ENCODE measurements at regions not wholly inside any gene's neighbourhood (a gene's known extent, or its start where the extent isn't known, plus 50 kb on each side); places are given as distances from the start of the nearest gene placed in this dataset.

DNA sequence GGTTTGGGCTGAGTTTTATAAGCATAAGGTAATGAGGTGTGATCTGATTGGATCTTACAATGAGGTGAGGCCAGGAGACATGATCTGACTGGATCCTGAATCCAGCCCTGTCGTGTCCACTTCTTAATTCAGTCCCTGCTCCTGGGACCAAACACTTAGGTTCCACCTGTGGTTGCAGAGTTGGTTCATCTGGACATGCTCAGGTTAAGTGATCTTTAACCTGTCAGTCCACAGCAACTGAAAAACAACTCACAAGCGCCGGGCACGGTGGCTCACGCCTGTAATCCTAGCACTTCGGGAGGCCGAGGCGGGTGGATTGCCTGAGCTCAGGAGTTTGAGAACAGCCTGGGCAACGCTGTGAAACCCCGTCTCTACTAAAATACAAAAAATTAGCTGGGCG, 679.3 kb upstream of the ALCAM start:
- intact Hi-C loops (cut with micrococcal nuclease), result no loop called here

DNA sequence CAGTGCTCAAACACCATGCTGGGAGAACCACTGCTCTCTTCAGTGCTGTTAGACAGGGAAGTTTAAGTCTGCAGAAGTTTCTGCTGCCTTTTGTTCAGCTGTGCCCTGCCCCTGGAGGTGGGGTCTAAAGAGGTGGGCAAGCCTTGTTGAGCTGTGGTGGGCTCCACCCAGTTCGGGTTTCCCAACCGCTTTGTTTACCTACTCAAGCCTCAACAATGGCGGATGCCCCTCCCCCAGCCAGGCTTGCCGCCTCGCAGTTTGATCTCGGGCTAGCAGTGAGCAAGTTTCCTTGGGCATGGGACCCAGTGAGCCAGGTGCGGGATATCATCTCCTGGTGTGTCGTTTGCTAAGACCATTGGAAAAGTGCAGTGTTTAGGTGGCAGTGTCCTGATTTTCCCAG, 670.2 kb upstream of the ALCAM start:
- intact Hi-C loops (cut with micrococcal nuclease), result no loop called here

DNA sequence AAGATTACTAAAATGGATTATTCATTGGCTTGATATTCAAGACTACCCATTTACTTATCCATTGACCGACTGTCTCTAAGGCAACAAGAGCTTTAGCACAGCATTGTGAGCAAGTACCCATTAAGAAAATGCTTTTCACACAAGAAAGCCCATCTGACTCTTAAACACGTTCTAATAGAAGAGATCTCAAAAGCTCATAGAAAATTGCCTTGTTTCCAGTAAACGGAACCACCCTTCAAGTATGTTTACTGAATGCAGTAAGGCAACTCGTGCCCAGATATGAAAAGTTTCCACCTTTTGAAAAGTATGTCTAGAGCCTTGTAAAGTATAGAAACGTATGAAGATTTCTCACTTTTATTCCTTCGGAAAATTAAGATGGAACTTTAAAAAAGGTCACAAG, 655.3 kb upstream of the ALCAM start:
- intact Hi-C loops (cut with micrococcal nuclease), result no loop called here

DNA sequence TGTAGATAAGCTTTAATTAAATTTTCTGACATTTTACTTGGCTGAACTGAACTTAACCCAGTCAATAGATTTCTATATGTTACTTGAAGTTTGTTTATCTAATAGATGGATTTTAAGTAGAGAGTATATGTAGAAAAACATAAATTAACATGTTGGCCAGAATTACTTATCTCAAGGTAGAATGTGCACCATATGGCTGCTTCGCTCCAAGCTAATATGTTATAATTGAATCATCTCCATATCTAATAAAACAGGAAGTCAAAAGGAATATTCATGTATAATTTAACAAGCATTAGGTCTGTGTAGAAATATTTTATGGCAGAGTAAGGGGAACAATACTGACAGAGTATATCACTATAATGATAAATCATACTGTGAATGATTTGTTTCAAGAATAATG, 650.7 kb upstream of the ALCAM start:
- intact Hi-C loops (cut with micrococcal nuclease), result no loop called here

DNA sequence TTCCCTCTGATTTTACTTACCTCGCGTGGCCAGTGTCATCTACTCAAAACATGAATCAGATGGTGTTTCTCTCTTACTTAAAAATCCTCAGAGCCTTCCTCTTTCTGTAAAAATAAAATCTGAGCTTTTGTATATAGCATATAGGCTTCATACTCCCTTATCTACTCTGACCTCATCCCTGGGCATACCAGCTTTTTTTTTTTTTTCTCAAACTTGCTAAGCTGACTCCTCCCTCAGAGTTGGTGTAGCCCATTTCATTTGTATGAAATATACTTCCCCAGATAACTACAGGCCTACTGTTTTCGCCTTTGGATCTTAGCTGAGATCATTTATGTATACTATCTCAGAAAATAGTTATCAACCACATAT, 648.9 kb upstream of the ALCAM start:
- intact Hi-C loops (cut with micrococcal nuclease), result no loop called here

DNA sequence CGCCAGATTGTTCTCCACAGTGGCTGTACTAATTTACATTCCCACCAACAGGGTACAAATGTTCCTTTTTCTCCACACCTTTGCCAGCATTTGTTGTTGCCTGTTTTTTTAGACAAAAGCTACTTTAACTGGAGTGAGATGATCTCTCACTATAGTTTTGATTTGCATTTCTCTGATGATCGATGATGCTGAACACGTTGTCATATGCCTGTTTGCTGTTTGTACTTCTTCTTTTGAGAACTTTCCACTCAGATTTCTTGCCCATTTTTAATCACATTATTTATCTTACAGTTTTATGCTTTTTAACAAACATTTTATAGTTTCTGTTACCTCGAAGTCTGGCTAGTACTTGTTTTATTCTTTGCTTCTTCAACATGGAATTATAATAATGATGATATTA, 643.7 kb upstream of the ALCAM start:
- intact Hi-C loops (cut with micrococcal nuclease), result no loop called here

DNA sequence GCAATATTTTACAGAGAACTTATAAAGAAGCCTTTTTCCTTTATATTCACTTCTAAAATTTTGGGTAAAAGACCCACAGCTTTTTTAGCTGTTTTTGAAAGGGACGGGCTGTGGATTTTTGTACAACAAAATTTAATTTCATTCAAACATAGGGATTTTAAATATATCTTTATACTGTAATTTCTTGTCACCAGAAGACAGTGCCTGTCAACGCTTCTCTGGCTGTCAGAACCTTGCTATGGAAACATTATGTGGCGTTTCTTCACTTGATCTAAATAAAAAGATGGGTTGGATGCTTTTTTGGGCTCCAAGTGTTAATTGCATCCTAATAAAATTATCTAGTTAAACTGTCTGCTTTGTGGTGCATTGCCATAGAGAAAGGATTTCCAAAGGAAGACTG, 635.6 kb upstream of the ALCAM start:
- intact Hi-C loops (cut with micrococcal nuclease), result no loop called here

DNA sequence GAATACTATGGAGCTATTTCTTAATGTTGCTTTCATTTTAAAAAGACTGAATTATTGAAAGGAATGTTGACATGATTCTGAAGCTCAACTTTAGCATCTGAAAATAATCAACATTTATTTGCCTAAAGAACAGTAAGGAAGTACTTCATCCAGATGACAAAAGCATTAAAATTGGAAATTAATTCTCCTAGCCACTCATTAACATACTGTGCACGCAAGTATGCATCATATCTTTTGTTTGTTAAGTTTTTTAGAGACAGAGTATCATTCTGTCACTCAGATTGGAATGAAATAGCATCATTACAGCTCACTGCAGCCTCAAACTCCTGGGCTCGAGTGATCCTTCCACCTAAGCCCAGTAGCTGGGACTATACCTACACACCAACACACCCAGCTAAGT, 632.1 kb upstream of the ALCAM start:
- intact Hi-C loops (cut with micrococcal nuclease), result no loop called here

DNA sequence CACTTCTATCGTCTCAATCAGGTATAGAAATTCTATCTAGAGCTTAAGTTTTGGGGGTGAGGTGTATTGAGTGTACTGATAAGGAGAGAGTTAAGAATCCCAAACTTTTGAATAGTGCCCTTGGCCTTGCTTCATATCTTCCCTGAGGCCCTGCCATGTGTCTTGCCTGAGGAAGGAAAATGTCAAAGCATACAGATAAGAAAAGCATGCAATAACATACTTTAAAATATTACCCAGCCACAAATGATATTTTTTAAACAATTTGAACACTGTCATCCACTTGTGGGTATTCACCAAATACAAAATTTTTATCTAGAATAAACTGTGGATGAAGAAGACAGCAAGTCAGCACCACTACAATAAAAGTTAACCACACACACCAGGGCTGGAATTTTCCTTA, 631.0 kb upstream of the ALCAM start:
- intact Hi-C loops (cut with micrococcal nuclease), result no loop called here

DNA sequence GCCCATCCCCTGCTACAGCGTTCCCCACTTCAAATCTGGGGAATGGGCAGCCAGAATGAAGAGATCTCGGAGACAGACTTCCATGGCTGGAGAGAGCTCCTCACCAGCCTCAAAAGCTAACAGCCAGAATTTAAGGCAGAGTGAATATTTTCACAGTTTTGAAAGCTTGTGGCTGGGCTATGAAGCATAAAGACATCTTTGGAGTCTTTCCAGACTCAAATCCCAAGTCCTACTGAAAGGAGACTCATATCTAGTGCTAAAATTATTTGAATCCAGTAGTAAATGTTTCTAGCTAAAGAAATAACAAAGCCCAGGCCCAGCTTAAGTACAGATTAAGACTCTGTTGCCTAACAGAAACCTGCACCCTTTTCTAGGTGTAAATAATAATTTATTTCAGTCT, 628.4 kb upstream of the ALCAM start:
- intact Hi-C loops (cut with micrococcal nuclease), result no loop called here

DNA sequence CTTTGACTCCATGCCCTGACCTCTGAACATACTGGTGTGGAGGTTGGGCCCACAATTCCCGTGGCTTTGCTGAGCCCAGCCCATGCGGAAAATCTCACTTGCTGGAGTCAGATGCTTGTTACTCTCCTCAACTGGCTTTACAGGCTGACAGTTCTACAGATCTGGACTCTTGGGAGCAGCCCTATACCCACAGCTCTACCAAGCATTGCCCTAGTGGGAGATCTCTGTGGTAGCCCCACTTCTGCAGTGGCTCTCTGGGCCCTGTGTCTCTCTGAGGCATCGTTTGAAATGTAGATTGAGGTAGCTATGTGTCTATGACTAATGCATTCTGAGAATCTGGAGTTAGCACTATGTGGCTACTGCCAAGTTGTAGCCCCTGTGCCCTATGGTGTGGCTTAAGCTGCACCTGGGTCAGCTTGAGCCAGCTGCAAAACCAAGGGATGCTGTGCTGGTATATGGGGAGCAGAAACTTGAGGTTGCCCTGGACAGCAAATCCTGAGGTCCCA, 625.8 kb upstream of the ALCAM start:
- intact Hi-C loops (cut with micrococcal nuclease), result no loop called here

DNA sequence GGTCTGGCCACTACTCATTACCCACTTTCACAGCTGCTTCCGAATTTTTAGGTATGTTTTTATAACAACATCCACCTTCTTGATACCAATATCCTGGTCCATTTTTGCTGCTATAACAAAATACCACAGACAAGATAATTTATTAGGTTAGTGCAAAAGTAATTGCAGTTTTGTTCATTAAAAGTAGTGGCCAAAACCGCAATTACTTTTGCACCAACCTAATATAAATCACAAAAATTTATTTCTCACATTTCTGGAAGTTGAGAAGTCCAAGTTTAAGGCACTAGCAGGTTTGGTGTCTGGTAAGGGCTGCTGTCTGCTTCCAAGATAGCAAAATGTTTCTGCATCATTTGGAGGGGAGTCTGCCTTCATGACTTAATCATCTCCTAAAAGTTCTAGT, 624.7 kb upstream of the ALCAM start:
- intact Hi-C loops (cut with micrococcal nuclease), result no loop called here

DNA sequence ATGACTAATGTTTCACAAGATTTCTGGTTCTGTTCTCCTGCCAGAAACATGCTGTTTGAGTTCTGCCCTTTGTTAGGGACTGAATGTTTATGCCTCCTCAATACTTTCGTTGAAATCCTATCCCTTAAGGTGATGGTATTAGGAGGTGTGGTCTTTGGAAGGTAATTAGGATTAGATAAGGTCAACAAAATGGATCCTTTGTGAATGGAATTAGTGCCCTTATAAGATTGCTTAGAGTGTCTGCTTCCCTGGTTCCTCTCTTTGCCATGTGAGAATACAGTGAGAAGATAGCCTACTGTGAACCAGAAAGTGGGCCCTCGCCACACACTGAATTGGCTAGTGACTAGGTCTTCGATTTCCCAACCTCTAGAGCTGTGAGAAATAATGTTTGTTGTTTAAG, 621.4 kb upstream of the ALCAM start:
- intact Hi-C loops (cut with micrococcal nuclease), result no loop called here

DNA sequence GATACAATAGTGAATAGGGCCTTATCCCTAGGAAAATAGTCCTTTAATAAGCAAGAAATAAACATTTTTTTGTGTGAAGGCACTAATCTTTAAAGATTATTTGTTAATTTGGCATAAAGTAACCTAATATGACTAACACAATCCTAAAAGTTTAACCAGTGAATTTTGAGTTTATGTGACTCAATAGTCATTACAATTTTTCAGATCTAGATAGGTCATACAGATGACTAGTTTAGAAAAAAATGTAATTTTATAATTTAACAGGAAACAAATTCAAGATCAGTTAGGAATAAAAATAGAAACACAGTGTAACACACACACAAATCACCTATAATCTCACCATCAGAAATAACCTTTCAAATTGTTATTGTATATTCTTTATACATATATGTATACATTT, 620.7 kb upstream of the ALCAM start:
- intact Hi-C loops (cut with micrococcal nuclease), result no loop called here

DNA sequence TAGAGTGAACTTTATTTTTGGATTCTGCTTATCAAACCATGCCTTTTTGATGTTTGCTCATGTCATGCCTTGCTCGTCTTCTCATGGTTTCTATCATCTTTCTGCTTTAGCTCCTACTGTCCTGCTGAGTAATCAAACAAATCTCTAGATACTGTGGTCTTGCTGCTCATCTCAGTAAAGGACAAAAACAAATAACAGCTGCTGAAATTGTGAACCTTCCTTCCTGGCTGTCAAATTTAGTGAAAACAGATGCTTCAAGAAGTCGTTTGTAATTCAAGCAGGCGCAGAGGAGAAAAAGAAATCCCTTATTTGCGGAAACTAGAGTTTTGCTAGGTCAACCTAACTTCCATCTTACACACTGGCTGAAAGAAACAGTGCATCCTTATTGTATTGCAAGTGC, 616.1 kb upstream of the ALCAM start:
- intact Hi-C loops (cut with micrococcal nuclease), result no loop called here

DNA sequence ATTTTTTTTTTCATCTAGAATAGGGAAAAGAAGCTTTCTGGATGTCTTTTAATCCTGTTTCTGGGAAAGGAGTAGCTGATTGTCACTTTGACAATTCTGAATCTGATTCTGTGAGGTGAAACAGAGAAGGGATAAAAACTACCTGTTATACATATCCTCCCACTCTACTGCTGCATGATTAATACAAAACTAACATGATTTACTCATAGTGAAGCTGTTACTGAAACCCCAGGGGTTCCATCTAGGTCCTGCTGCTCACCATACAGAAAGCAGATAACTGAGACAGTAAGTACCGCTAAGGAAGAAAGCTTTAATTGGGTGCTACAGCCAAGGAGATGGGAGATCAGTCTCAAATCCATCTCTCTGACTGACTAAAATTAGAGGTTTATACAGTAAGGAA, 610.9 kb upstream of the ALCAM start:
- intact Hi-C loops (cut with micrococcal nuclease), result no loop called here

DNA sequence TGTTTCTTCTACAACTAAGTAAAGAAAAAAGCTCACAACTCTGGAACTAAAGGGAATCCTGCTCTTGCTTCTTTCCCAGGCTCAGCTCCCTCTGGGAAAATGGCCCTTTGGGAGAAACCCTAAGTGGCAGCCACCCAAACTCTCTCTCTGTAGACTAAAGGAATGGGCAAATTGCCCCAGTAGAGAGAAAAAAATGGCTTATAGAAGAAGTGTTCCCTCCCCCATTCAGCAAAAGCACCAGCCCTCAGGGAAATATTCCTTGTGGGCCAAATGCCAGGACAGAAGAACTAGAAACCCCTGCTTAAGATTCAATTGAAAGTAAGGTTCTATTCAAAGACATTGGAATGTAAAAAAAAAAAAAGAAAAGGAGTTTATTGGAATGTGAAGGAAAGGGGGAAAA, 603.7 kb upstream of the ALCAM start:
- intact Hi-C loops (cut with micrococcal nuclease), result no loop called here

DNA sequence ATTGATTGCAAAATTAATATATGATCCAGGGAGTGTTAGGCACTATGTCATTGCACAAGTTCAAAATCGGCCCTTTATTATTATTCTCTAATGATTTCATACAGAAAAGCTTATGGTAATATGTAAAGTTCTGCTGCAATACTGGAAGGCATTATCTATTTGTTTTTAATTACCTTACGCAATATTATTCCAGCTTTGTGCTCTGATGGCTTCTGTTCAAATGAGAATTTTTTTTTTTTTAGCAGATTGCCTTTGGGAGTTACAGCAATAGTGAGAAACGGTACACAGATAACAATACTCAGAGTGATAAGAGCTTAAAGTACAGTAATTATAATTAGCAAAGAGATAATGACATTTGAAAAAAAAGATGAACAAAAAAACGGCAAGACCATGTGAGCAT, 602.2 kb upstream of the ALCAM start:
- intact Hi-C loops (cut with micrococcal nuclease), result no loop called here

DNA sequence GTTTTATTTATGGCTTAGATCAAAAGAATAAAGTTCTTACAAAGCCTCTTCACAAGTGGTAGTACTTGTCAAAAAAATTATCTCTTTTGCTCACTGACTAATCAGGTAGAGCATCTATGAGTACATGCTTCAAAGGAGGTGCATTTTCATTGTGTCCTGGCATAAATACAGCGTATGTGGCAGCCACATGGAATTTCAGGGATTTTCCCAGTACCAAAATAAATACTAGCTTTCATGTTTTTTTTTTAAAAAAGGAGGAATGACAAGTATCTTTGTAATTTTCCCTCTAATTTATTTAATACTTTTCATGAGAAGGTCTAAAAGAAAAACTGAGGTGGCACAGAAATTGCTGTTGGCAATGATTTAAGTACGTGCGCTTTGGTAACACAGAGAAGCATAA, 597.8 kb upstream of the ALCAM start:
- intact Hi-C loops (cut with micrococcal nuclease), result no loop called here

DNA sequence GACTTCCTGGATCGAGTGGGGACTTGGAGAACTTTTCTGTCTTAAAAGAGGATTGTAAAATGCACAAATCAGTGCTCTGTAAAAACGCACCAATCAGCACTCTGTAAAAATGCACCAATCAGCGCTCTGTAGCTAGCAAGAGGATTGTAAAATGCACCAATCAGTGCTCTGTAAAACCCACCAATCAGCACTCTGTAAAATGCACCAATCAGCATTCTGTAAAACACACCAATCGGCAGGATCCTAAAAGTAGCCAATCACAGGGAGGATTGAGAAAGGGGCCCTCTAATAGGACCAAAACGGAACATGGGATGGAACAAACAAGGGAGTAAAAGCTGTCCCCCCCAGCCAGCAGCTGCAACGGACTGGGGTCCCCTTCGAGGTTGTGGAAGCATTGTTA, 587.4 kb upstream of the ALCAM start:
- intact Hi-C loops (cut with micrococcal nuclease), result no loop called here

DNA sequence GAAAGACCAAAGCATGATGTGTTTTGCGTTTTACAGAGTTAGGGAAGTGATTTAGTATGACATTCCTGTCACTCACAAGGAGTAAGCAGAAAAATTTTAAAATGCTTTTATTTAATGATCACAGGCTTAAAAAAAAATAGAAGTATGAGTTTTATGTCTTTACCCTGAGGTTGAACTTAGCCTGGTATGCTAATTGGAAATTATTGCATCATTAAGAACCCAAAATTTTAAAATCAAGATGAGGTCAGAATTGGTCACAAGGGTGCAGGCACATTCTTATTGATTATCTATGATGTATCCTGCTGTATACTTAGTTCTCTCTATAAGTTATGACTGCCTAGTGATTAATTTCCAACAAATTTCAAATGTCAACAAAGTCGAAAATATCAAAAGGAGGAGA, 585.6 kb upstream of the ALCAM start:
- intact Hi-C loops (cut with micrococcal nuclease), result no loop called here

DNA sequence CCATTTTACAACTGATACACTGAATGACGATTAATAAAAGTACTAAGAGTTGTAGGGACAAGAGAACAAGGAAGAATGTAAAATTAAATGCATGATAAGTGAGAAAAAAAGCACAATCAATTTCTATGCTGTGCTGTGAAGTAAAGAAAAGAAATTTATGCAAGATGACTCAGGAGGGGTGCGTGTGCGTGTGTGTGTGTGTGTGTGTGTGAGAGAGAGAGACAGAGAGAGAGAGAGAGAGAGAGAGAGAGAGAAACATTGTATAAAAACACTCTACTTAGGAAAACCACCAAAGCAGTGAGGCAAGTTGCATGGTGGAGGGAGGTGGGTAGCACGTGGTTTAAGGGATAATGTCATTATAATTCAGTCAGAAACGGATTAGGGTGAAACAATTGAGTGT, 580.8 kb upstream of the ALCAM start:
- intact Hi-C loops (cut with micrococcal nuclease), result no loop called here

DNA sequence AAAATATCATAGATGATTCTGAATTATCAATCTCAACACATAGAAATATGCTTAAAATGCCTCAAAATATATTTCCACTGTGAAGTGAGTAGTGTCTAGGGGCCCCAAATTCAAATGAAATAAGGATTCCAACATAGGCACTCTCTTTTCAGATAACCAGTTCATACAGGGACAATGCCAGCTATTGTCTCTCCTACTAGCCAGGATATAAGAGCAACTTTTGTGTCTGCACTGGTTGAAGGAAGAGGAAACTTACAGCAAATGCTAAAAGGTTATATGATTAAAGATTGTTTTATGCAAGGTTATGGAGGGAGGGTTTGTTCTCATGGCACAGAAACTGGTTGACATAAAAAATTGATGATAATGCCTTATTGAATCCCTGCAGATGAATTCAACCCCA, 579.4 kb upstream of the ALCAM start:
- intact Hi-C loops (cut with micrococcal nuclease), result no loop called here

DNA sequence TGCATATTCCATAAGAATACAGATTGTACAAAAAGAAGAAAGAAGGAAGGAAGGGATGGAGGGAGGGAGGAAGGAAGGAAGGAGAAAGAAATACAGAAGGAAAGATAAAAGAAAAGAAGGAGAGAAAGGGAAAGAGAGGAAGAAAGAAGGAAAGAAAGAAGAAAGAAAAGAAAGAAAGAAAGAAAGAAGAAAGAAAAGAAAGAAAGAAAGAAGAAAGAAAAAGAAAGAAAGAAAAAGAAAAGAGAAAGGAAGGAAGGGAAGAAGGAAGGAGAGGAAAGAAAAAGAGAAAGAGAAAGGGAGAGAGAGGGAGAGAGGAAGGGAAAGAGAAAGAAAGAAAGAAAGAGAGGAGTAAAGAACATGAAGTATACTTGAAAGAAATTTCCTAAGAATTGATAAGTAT, 577.9 kb upstream of the ALCAM start:
- intact Hi-C loops (cut with micrococcal nuclease), result no loop called here

DNA sequence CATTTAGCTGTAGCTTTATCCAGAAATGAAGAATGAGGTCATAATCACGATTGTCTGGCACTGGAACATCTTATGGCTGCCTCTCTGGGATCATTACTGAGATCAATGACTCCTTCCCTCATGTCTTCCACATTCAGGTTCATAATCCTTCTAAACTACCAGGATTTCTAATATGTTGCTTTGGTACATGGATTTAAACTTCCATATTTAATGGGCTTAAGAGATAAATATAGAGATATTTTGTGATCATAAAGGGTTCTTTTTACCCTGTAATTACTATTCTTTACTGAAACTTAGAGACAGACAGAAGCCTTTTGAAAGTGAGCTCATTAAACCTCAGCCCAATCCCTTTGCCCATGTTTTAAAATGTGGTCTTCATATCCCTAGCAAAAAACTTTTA, 575.4 kb upstream of the ALCAM start:
- intact Hi-C loops (cut with micrococcal nuclease), result no loop called here
